GM18868 (cell line): ENCODE measurements at regions not wholly inside any gene's neighbourhood (a gene's known extent, or its start where the extent isn't known, plus 50 kb on each side); places are given as distances from the start of the nearest gene placed in this dataset.
"Not testable (repeated sequence)": the region's sequence is repeated elsewhere in the genome, so short reads cannot be mapped to it uniquely, and the experiment has no call there.

Experiments
- ATAC-seq: cut with Tn5 transposase; IDR thresholded peaks from one replicate; pipeline ENCODE4 v1.9.1; 2021; ENCODE audit warnings: mild to moderate bottlenecking, moderate library complexity; ENCODE audit not compliant: unreplicated experiment

- ATAC-seq = no peak
Observed at GRCh38 chr11:129631201-129631600, 184.4 kb upstream of the TMEM45B start.

- ATAC-seq = no peak
Observed at GRCh38 chr11:129636926-129637325, 178.7 kb upstream of the TMEM45B start.

GRCh38 chr11:129637473-129637872, 178.2 kb upstream of the TMEM45B start:
- no peak for ATAC-seq

- no peak for ATAC-seq
Observed at GRCh38 chr11:129637983-129638776, 177.5 kb upstream of the TMEM45B start.

GRCh38 chr11:129639300-129639699, 176.3 kb upstream of the TMEM45B start:
- ATAC-seq = no peak

- ATAC-seq = no peak
Observed at GRCh38 chr11:129640671-129641070, 175.0 kb upstream of the TMEM45B start.

GRCh38 chr11:129643031-129643721, 172.5 kb upstream of the TMEM45B start:
- ATAC-seq = no peak

- no peak for ATAC-seq
Observed at GRCh38 chr11:129644326-129644725, 171.3 kb upstream of the TMEM45B start.

- no peak for ATAC-seq
Observed at GRCh38 chr11:129645943-129646342, 169.7 kb upstream of the TMEM45B start.

GRCh38 chr11:129650044-129650443, 165.6 kb upstream of the TMEM45B start:
- not testable (repeated sequence) for ATAC-seq

GRCh38 chr11:129652835-129653234, 162.8 kb upstream of the TMEM45B start:
- ATAC-seq = no peak

GRCh38 chr11:129655247-129655832, 160.3 kb upstream of the TMEM45B start:
- ATAC-seq = no peak

GRCh38 chr11:129657866-129658525, 157.7 kb upstream of the TMEM45B start:
- ATAC-seq = no peak

GRCh38 chr11:129658526-129658867, 157.2 kb upstream of the TMEM45B start:
- ATAC-seq = no peak

GRCh38 chr11:129680907-129681306, 134.7 kb upstream of the TMEM45B start:
- ATAC-seq = no peak

GRCh38 chr11:129681344-129682114, 134.1 kb upstream of the TMEM45B start:
- no peak for ATAC-seq

GRCh38 chr11:129686269-129686668, 129.4 kb upstream of the TMEM45B start:
- no peak for ATAC-seq

- no peak for ATAC-seq
Observed at GRCh38 chr11:129691142-129691541, 124.5 kb upstream of the TMEM45B start.

GRCh38 chr11:129694538-129694937, 121.1 kb upstream of the TMEM45B start:
- no peak for ATAC-seq

GRCh38 chr11:129694966-129695365, 120.7 kb upstream of the TMEM45B start:
- ATAC-seq = no peak
